Neural cell (in vitro differentiated cells): ENCODE measurements at regions not wholly inside any gene's neighbourhood (a gene's known extent, or its start where the extent isn't known, plus 50 kb on each side); places are given as distances from the start of the nearest gene placed in this dataset.

Experiments used
- CTCF ChIP-seq: fragments of 450-650 bp; IDR thresholded peaks from 2 replicates; pipeline ENCODE4 v1.5.1; 2014; ENCODE audit warnings: antibody characterized with exemption, mild to moderate bottlenecking, moderate library complexity; ENCODE audit not compliant: poor library complexity, severe bottlenecking
- EZH2 ChIP-seq: fragments of 200-600, 300-800 bp; shearing (Covaris generic), sonication (generic); IDR thresholded peaks from 2 replicates; pipeline ENCODE4 v1.6.1; 2014; ENCODE audit warnings: antibody characterized with exemption, low read length, borderline replicate concordance, mild to moderate bottlenecking; ENCODE audit not compliant: insufficient read depth, poor library complexity, severe bottlenecking
- RAD21 ChIP-seq: fragments of 450-650 bp; conservative IDR thresholded peaks from 2 replicates; pipeline ENCODE4 v1.6.1; 2014; ENCODE audit warnings: antibody characterized with exemption, mild to moderate bottlenecking, moderate library complexity
- REST ChIP-seq: IDR thresholded peaks from 2 replicates; pipeline ENCODE4 v1.6.1; 2012; ENCODE audit warnings: borderline replicate concordance

- TF ChIP-seq CTCF: no peak
- TF ChIP-seq EZH2: no peak
- no peak for TF ChIP-seq REST
- no peak for TF ChIP-seq RAD21
Measured at GRCh38 chr9:31601666-31602065, 782.8 kb upstream of the ACO1 start.
